ENCODE measurements at regions not wholly inside any gene's neighbourhood (a gene's known extent, or its start where the extent isn't known, plus 50 kb on each side); places are given as distances from the start of the nearest gene placed in this dataset.

DNA sequence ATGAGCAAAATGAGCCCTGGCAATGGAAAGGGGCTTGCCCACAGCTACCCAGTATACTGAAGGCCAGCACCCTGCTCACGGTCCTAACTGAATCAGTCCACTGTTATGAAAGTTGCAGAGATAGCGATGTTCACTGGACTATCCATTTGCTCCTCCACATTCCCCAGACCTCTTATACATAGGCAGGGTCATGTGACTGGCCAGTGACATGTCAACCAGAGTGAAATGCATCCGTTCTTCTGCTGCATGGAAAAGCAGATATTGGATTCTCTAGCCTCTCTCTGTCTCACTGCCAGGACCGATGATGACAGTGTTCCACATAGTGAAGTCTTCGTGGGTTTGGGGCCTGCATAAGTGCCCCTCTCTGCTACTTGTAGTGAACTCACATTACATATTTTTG, 503.4 kb downstream of the RPS24 start:
- no peak for DNase-seq
- no CpG with 5 or more reads among the region's 5 CpGs for WGBS (ENCODE audit: insufficient coverage, low lambda C conversion rate)
- Histone ChIP-seq H3K4me3 (ENCODE audit: low read length) (no peak overlapping the region), H3K27me3 (ENCODE audit: control insufficient read depth, insufficient read depth, low read length) (no peaks in the 10 kb centered on the region), H3K9me3 (ENCODE audit: control insufficient read depth, low read depth, low read length) (no peaks in the 10 kb centered on the region), H3K36me3 (ENCODE audit: control insufficient read depth, insufficient read depth, low read length) (no peaks in the 10 kb centered on the region), H3K27ac (ENCODE audit: low read length) (no peak overlapping the region), H3K4me1 (ENCODE audit: control insufficient read depth, insufficient read depth, low read length) (peaks cover 47% of the 10 kb centered on the region)

- Histone ChIP-seq H3K27ac (ENCODE audit: low read length) (no peak overlapping the region), H3K4me1 (ENCODE audit: control insufficient read depth, insufficient read depth, low read length) (peaks cover 58% of the 10 kb centered on the region), H3K27me3 (ENCODE audit: control insufficient read depth, insufficient read depth, low read length) (no peaks in the 10 kb centered on the region), H3K4me3 (ENCODE audit: low read length) (no peak overlapping the region), H3K36me3 (ENCODE audit: control insufficient read depth, insufficient read depth, low read length) (no peaks in the 10 kb centered on the region), H3K9me3 (ENCODE audit: control insufficient read depth, low read depth, low read length) (no peaks in the 10 kb centered on the region)
- WGBS (ENCODE audit: insufficient coverage, low lambda C conversion rate) = no CpG with 5 or more reads among the region's 7 CpGs
- DNase-seq = no peak
Measured at GRCh38 chr10:78539247-78539766, 505.6 kb downstream of the RPS24 start.

DNA sequence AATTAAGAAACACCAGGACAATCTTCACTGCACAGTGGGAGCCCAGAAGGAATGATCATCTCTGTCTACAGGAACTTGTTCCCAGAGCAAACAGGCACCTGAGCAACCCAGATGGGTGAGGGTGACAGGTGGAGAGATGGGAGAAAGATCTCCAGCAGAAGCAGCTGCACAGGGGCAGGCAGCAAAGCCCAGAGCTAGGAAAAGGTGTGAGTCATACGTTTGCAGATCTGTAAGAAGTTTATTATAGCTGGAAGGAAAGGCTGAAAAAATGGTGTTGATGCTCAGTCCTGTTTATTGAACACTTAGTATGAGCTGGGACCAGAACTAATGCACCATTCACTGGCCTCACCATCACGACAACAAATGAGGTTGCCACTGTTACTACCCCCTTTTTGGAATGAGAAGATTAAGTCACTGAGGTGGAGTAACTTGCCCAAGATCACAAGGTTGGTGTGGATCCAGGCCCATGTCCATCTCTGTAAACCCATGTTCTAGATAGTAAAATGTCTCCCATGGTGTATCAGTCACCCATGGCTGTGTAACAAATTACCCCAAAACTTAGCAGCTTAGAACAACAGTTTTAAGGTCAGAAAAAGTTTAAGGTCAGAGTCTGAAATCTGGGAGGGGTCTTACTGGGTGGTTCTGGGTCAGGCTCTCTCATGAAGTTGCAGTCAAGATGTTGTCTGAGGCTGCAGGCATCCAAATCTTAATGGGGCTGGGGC, 506.9 kb downstream of the RPS24 start:
- H3K27ac ChIP-seq (ENCODE audit: low read length) = no peak overlapping the region
- no CpG with 5 or more reads among the region's 2 CpGs for WGBS (ENCODE audit: insufficient coverage, low lambda C conversion rate)
- no peaks in the 10 kb centered on the region for H3K36me3 ChIP-seq (ENCODE audit: control insufficient read depth, insufficient read depth, low read length)
- no peak overlapping the region for H3K4me3 ChIP-seq (ENCODE audit: low read length)
- no peaks in the 10 kb centered on the region for H3K27me3 ChIP-seq (ENCODE audit: control insufficient read depth, insufficient read depth, low read length)
- no peaks in the 10 kb centered on the region for H3K9me3 ChIP-seq (ENCODE audit: control insufficient read depth, low read depth, low read length)
- H3K4me1 ChIP-seq (ENCODE audit: control insufficient read depth, insufficient read depth, low read length) = peaks cover 47% of the 10 kb centered on the region
- DNase-seq = peak in 1 of 2 donors; percentile 27

DNA sequence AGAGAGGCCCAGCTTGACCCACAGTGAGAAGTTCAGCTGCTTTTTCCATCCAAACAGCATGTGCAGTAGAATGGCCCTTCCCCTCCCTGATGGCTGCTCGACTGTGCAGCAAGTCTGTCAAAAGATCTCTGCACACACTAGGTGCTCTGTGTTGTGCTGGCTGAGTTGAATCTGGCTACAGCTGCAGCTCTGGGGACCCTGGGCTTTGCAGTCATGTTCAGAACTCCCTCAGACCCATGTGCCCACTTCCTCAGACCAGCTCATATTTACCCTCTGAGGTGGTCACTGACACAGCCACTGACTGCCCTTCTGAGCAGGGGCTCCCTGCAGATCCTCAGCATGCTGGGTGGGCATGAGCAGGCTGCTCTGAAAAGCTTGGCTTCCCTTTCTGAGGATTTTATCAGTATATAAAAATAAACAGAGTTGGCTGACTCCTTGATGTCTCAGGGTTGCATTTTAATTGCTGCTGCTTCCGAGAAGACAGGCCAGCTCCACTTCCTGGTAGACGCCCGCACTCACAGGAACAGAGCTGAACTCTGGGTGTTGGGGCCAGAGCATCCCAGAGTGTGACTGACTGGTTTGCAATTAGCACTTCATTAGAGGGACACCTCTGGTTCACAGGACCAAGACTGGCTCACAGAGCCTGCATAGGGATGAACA, 507.9 kb downstream of the RPS24 start:
- no peaks in the 10 kb centered on the region for H3K36me3 ChIP-seq (ENCODE audit: control insufficient read depth, insufficient read depth, low read length)
- H3K27me3 ChIP-seq (ENCODE audit: control insufficient read depth, insufficient read depth, low read length) = no peaks in the 10 kb centered on the region
- peaks cover 38% of the 10 kb centered on the region for H3K4me1 ChIP-seq (ENCODE audit: control insufficient read depth, insufficient read depth, low read length)
- H3K4me3 ChIP-seq (ENCODE audit: low read length) = no peak overlapping the region
- DNase-seq = no peak
- no peak overlapping the region for H3K27ac ChIP-seq (ENCODE audit: low read length)
- H3K9me3 ChIP-seq (ENCODE audit: control insufficient read depth, low read depth, low read length) = no peaks in the 10 kb centered on the region
- no CpG with 5 or more reads among the region's 4 CpGs for WGBS (ENCODE audit: insufficient coverage, low lambda C conversion rate)

DNA sequence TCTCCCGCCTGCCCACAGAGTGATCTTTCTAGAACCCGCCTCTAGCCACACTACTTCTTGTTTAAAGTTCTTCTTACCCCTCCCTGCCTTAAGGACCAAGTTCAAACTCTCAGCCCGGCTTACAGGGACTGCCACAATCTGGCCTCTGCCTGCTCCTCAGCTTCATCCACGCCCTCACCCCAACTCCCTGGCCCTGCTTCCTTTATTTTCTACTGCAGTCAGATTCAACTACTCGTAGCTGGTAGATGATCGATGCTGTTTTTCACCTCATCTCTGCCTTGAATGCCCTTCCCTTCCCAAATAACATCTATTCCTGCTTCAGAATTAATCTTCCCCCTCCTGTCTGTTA, 508.5 kb downstream of the RPS24 start:
- peak in 1 of 2 donors; percentile 64 for DNase-seq
- WGBS (ENCODE audit: insufficient coverage, low lambda C conversion rate) = 14% methylated on average over 2 of the region's 6 CpGs

DNA sequence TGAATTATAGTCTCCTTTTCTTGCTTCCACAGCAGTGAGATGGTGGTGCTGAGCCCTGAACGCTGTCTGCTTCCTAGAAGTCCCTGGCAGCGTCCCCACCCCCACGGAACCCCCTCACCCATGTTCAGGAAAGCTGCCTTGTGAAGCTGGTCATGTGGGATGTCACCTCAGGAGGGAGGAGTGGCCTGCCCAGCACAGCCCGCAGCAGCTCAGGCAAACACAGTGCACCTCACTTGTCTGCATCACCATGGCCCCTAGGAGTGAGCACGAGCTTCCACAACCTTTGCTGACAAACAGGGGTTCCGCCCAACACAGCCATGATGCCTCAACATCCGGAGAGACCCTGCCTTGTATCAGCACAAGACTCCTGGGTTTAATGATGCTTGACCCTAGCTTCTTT, 508.9 kb downstream of the RPS24 start:
- Histone ChIP-seq H3K4me1 (ENCODE audit: control insufficient read depth, insufficient read depth, low read length) (peaks cover 35% of the 10 kb centered on the region), H3K9me3 (ENCODE audit: control insufficient read depth, low read depth, low read length) (no peaks in the 10 kb centered on the region), H3K27me3 (ENCODE audit: control insufficient read depth, insufficient read depth, low read length) (no peaks in the 10 kb centered on the region), H3K36me3 (ENCODE audit: control insufficient read depth, insufficient read depth, low read length) (no peaks in the 10 kb centered on the region), H3K27ac (ENCODE audit: low read length) (no peak overlapping the region), H3K4me3 (ENCODE audit: low read length) (no peak overlapping the region)
- no CpG with 5 or more reads among the region's 7 CpGs for WGBS (ENCODE audit: insufficient coverage, low lambda C conversion rate)
- no peak for DNase-seq

More for the DNA sequence above, 508.5 kb downstream of the RPS24 start:
- H3K36me3 ChIP-seq (ENCODE audit: control insufficient read depth, insufficient read depth, low read length) = no peaks in the 10 kb centered on the region
- H3K27me3 ChIP-seq (ENCODE audit: control insufficient read depth, insufficient read depth, low read length) = no peaks in the 10 kb centered on the region
- no peaks in the 10 kb centered on the region for H3K9me3 ChIP-seq (ENCODE audit: control insufficient read depth, low read depth, low read length)
- H3K27ac ChIP-seq (ENCODE audit: low read length) = no peak overlapping the region
- H3K4me1 ChIP-seq (ENCODE audit: control insufficient read depth, insufficient read depth, low read length) = peaks cover 35% of the 10 kb centered on the region
- no peak overlapping the region for H3K4me3 ChIP-seq (ENCODE audit: low read length)

- no peak for DNase-seq
- WGBS (ENCODE audit: insufficient coverage, low lambda C conversion rate) = no CpG with 5 or more reads among the region's 9 CpGs
- H3K27ac ChIP-seq (ENCODE audit: low read length) = no peak overlapping the region
- no peaks in the 10 kb centered on the region for H3K27me3 ChIP-seq (ENCODE audit: control insufficient read depth, insufficient read depth, low read length)
- no peaks in the 10 kb centered on the region for H3K9me3 ChIP-seq (ENCODE audit: control insufficient read depth, low read depth, low read length)
- peaks cover 35% of the 10 kb centered on the region for H3K4me1 ChIP-seq (ENCODE audit: control insufficient read depth, insufficient read depth, low read length)
- no peaks in the 10 kb centered on the region for H3K36me3 ChIP-seq (ENCODE audit: control insufficient read depth, insufficient read depth, low read length)
- H3K4me3 ChIP-seq (ENCODE audit: low read length) = no peak overlapping the region
Measured at GRCh38 chr10:78543031-78543748, 509.5 kb downstream of the RPS24 start.

DNA sequence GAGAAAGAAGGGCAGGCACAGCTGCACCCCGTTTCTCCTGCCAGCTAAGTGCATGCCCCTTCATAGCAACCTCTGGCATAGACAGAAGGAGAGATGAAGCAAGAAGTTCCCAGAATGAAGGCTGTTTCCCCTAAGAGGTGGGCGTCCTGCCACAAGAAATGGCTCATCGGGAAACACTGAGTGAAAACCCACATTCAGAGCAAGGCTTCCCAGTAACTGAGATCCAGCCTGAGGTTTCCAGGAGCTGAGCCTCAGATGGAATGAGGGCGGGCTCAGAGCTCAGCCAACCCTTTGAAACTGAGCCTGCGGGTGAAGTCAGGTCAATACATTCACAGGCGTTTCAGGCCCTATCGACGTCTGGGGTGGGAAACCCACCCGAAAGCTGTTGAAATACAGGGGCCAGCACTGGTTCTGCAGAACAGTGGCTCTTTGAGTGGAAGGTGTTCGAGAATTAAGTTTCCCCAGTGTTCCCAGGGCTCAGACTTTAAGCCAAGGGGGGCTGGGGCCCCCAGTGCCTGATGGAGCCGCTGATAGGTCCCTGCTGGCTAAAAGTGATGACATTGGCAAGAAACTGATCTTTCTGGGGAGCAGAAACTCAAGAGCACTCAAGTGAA, 510.2 kb downstream of the RPS24 start:
- Histone ChIP-seq H3K4me3 (ENCODE audit: low read length) (no peak overlapping the region), H3K27me3 (ENCODE audit: control insufficient read depth, insufficient read depth, low read length) (no peaks in the 10 kb centered on the region), H3K27ac (ENCODE audit: low read length) (no peak overlapping the region), H3K9me3 (ENCODE audit: control insufficient read depth, low read depth, low read length) (no peaks in the 10 kb centered on the region), H3K4me1 (ENCODE audit: control insufficient read depth, insufficient read depth, low read length) (peaks cover 35% of the 10 kb centered on the region), H3K36me3 (ENCODE audit: control insufficient read depth, insufficient read depth, low read length) (no peaks in the 10 kb centered on the region)
- WGBS (ENCODE audit: insufficient coverage, low lambda C conversion rate) = no CpG with 5 or more reads among the region's 11 CpGs
- no peak for DNase-seq

DNA sequence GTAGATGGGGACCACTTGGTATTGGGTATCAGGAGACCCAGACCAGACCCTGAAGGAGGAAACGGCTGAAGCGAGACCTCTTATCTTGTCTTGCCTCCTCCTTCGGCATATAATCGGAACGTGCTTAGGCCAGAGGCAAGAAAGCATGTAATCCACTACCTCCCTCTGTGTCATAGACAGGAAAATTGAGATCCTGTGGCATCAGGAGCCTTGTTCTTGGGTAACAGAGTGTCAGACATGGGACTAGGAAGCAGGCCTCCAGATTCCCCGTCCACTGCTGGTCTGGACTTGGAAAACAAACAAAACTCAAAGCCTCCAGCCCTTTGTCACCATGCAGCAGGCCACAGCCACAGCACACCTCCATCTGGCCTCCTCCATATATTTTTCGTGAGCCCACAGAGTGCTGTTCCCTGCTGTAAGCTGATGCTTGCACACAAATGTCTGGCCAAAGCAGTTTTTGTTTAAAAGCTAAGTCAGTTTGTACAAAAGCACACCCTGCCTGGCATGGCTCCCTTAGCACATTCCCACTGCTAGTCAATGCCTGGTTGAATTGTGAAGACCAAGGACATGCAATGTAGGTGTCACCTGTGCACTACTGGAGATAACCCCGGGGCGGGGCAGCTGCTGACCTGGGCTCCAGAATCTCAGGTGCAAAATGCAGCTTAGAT, 510.9 kb downstream of the RPS24 start:
- Histone ChIP-seq H3K36me3 (ENCODE audit: control insufficient read depth, insufficient read depth, low read length) (no peaks in the 10 kb centered on the region), H3K27me3 (ENCODE audit: control insufficient read depth, insufficient read depth, low read length) (no peaks in the 10 kb centered on the region), H3K9me3 (ENCODE audit: control insufficient read depth, low read depth, low read length) (no peaks in the 10 kb centered on the region), H3K27ac (ENCODE audit: low read length) (no peak overlapping the region), H3K4me1 (ENCODE audit: control insufficient read depth, insufficient read depth, low read length) (peaks cover 32% of the 10 kb centered on the region), H3K4me3 (ENCODE audit: low read length) (no peak overlapping the region)
- no peak for DNase-seq
- WGBS (ENCODE audit: insufficient coverage, low lambda C conversion rate) = no CpG with 5 or more reads among the region's 9 CpGs

DNA sequence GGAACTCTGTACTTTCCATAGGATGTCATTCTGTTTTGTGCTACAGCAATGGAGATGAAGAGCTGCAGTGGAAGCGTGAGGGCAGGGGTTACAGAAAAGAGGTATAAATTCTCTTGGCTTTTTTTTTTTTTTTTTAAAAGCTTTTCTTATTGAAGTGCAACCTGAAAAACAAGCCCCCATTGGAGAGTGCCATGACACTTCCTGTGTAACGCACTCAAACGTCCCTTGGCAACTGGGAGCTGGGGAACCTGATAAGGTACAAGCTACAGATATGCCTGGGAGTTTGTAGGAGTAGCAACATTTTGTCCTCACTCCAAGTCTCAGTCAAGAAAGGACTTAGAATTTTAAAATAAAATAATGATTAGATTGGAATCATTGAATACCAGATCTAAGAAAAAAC, 512.1 kb downstream of the RPS24 start:
- Histone ChIP-seq H3K9me3 (ENCODE audit: control insufficient read depth, low read depth, low read length) (no peaks in the 10 kb centered on the region), H3K4me1 (ENCODE audit: control insufficient read depth, insufficient read depth, low read length) (peaks cover 31% of the 10 kb centered on the region), H3K4me3 (ENCODE audit: low read length) (no peak overlapping the region), H3K36me3 (ENCODE audit: control insufficient read depth, insufficient read depth, low read length) (no peaks in the 10 kb centered on the region), H3K27ac (ENCODE audit: low read length) (no peak overlapping the region), H3K27me3 (ENCODE audit: control insufficient read depth, insufficient read depth, low read length) (no peaks in the 10 kb centered on the region)
- DNase-seq = no peak
- no CpG with 5 or more reads among the region's 3 CpGs for WGBS (ENCODE audit: insufficient coverage, low lambda C conversion rate)
